Activated CD4-positive, alpha-beta memory T cell treated with anti-CD3 and anti-CD28 coated beads for 36 hours (primary cell): ENCODE measurements at regions not wholly inside any gene's neighbourhood (a gene's known extent, or its start where the extent isn't known, plus 50 kb on each side); places are given as distances from the start of the nearest gene placed in this dataset.
"Not testable (repeated sequence)": the region's sequence is repeated elsewhere in the genome, so short reads cannot be mapped to it uniquely, and the experiment has no call there.

Experiments used
- CTCF ChIA-PET: fragments of 350-600 bp; sonication (Branson Sonifier 250); formaldehyde crosslinking; loops from one replicate; lab custom pipeline; 2021; ENCODE audit warnings: antibody characterized with exemption, inconsistent platforms; lab: Charles Lee
- POLR2A ChIA-PET: fragments of 350-600 bp; sonication (Branson Sonifier 250); formaldehyde crosslinking; loops from one replicate; lab custom pipeline; 2021; ENCODE audit warnings: antibody characterized with exemption; lab: Charles Lee
- DNase-seq: peaks from one replicate; pipeline ENCODE4 v3.0.0-alpha.2; 2020
- H3K27ac Mint-ChIP-seq: one replicate; pipeline ENCODE4 v1.8.0; 2021; ENCODE audit warnings: mixed read lengths
- H3K27me3 Mint-ChIP-seq: one replicate; pipeline ENCODE4 v1.8.0; 2021; ENCODE audit warnings: mixed read lengths
- H3K36me3 Mint-ChIP-seq: one replicate; pipeline ENCODE4 v1.8.0; 2021; ENCODE audit warnings: mixed read lengths
- H3K4me1 Mint-ChIP-seq: one replicate; pipeline ENCODE4 v1.8.0; 2021; ENCODE audit warnings: low read depth, mixed read lengths
- H3K4me3 Mint-ChIP-seq: one replicate; pipeline ENCODE4 v1.8.0; 2021; ENCODE audit warnings: mild to moderate bottlenecking, mixed read lengths
- H3K9me3 Mint-ChIP-seq: one replicate; pipeline ENCODE4 v1.8.0; 2021; ENCODE audit warnings: mixed read lengths
- intact Hi-C: fragments of 100-400 bp; cut with micrococcal nuclease; formaldehyde crosslinking; loops from one replicate; pipeline ENCODE4 v1.15.1; 2023

DNA sequence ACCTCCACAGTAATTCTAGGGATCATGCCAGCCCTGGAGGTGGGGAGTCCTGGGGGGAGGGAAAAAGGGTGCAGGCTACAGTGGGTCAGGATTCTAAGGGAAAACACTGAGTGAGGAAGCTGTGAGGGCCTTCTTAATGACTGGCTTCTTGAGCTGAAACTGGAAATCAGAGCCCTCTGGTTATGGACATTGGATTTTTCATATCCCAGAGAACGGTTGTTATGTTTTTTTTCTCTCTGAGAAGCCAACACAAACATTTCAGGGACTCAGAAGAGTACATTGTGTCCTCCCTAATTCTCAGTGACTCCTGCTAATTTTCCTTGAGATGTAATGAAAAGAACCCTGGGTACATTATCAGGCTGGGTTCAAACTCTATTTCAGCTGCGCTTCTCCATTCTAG, 162.4 kb upstream of the PRDX4 start:
- intact Hi-C loops = no loop called here
- H3K4me1 Mint-ChIP-seq = no peaks in the 10 kb centered on the region
- no peak for DNase-seq
- no peak overlapping the region for H3K4me3 Mint-ChIP-seq
- ChIA-PET CTCF (no interaction called here), POLR2A (no interaction called here)
- no peak overlapping the region for H3K27ac Mint-ChIP-seq
- H3K36me3 Mint-ChIP-seq = no peaks in the 10 kb centered on the region
- no peaks in the 10 kb centered on the region for H3K27me3 Mint-ChIP-seq
- H3K9me3 Mint-ChIP-seq = peaks cover 5% of the 10 kb centered on the region

DNA sequence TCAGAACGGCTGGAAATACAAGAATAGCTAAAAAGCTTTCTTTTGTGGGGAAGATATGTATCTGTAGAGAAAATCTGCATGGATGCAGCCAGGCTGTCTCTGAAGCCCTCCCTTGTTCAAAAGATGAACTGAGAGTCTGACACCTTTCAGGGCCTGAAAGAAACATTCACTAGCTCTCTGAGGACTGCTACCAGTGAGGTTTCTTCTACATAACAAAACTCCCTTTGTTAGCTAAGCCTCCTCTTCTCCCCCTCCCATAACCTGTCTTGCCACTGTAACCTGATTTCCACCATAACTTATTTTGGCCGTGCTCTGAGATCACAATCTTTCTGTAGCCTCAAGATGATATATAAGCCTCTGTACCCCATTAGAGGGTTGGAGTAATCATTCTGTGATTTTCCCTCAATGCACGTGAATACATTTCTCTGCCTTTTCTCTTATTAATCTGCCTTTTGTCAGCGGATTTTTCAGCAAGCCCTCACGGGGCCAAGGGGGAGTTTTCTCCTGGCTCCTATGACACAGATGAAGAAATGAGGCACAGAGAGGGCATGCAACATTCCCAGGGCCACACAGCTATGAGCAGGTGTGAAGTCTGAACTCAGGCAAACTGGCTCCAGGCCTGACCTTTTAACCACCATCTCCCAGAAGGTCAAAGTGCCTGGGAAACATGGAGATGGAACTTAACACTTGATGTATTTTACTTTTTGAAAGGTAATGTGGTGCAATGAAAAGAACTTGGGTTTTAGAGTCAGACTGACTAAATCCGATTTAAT, 161.6 kb upstream of the PRDX4 start:
- DNase-seq = no peak
- no peaks in the 10 kb centered on the region for H3K27me3 Mint-ChIP-seq
- ChIA-PET POLR2A (no interaction called here), CTCF (no interaction called here)
- intact Hi-C loops = no loop called here
- no peaks in the 10 kb centered on the region for H3K4me1 Mint-ChIP-seq
- no peaks in the 10 kb centered on the region for H3K36me3 Mint-ChIP-seq
- H3K4me3 Mint-ChIP-seq = no peak overlapping the region
- H3K9me3 Mint-ChIP-seq = peaks cover 5% of the 10 kb centered on the region
- H3K27ac Mint-ChIP-seq = no peak overlapping the region

DNA sequence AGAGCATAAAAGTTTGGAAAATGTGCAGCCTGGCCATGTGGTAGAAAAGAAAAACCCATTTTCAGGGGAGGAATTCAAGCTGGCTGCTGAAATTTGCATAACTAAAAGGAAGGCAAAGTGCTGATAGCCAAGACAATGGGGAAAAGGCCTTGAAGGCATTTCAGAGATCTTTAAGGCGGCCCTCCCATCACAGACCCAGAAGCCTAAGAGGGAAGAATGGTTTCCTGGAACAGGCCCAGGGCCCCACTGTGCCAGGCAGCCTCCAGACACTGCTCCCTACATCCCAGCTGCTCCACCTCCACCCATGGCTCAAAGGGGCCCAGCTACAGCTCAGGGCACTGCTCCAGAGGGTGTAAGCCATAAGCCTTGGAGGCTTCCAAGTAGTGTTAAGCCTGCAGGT, 158.0 kb upstream of the PRDX4 start:
- POLR2A ChIA-PET = no interaction called here
- intact Hi-C loops = no loop called here
- H3K27ac Mint-ChIP-seq = no peak overlapping the region
- H3K27me3 Mint-ChIP-seq = no peaks in the 10 kb centered on the region
- no peak for DNase-seq
- H3K4me1 Mint-ChIP-seq = no peaks in the 10 kb centered on the region
- H3K36me3 Mint-ChIP-seq = no peaks in the 10 kb centered on the region
- no peak overlapping the region for H3K4me3 Mint-ChIP-seq
- CTCF ChIA-PET = no interaction called here
- H3K9me3 Mint-ChIP-seq = peaks cover 5% of the 10 kb centered on the region

DNA sequence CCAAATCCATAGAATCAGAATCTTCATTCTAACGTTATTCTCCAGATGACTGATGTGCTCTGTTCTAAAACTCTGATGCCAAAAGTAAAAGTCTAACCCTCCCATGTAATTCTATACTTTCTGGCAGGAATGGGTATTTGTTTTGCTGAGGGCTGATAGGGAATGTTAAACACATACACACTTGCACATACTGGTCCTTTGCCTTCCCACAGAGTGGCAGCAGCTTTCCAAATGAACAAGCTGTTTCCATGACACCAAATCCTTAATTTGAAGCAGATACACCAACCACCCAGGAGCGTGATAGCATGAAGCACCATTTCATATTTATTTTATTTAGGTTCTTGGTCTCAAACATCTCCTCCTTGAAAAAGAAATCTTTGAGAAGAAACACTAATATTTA, 155.5 kb upstream of the PRDX4 start:
- intact Hi-C loops = no loop called here
- Mint-ChIP-seq H3K27me3 (no peaks in the 10 kb centered on the region), H3K4me1 (no peaks in the 10 kb centered on the region), H3K9me3 (peaks cover 5% of the 10 kb centered on the region), H3K4me3 (no peak overlapping the region), H3K27ac (no peak overlapping the region), H3K36me3 (no peaks in the 10 kb centered on the region)
- ChIA-PET POLR2A (no interaction called here), CTCF (no interaction called here)
- no peak for DNase-seq

DNA sequence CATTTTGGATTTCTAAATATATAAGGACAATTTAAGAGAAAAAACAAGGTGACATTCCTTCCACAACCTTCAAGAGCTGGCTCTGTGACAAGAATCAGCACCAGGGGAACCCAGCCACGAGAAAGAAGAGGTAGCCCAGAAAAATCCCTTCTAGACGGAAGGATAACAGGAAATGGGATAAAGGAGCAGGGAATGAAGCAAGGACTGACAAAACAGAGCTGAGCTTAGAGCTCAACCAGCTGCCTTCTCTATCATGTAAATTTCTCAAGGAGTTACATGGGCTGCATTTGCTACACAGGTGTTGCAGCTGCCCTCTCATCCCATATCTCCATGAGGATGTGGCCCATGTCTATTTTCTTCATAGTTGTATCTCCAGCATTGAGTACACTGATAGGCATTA, 154.2 kb upstream of the PRDX4 start:
- Mint-ChIP-seq H3K9me3 (peaks cover 5% of the 10 kb centered on the region), H3K27ac (no peak overlapping the region), H3K36me3 (no peaks in the 10 kb centered on the region), H3K4me1 (no peaks in the 10 kb centered on the region), H3K27me3 (no peaks in the 10 kb centered on the region), H3K4me3 (no peak overlapping the region)
- CTCF ChIA-PET = no interaction called here
- no peak for DNase-seq
- intact Hi-C loops = no loop called here
- POLR2A ChIA-PET = no interaction called here

DNA sequence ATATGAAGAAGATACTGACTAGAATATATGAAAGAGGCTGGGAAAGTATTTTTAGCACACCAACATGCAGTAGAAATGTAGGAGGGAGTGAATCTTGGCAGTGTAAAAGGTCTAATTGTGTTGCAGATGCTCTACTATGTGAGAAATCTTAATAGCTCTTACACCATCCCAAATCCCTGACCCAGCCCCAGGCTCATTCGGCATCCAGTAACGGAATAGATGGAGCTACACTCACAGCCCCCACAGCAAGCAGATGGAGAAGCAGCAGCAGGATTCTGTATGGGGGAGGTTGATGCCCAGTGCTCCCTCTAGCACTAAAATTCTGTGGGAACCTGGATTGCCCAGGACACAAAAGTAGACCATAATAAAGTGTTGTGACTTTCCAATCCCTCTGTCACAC, 153.2 kb upstream of the PRDX4 start:
- no peak for DNase-seq
- no peaks in the 10 kb centered on the region for H3K27me3 Mint-ChIP-seq

DNA sequence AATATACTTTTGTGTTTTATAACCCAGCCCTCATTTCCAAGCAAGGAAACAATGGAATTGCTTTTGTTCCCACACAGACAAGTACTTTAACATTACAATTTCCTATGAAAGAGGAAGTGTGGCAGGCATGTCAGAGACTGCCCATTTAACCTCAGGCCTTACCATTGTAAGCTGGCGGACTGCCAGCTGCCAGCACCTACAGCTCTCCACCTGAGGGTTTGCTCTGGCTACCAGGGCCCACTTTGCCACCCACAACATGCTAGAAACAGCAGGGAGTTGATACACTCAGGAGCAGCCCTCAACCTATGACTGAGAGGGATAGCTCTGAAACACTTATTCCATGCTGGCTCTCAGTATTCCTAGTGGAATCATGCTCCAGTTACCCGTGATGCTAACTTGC, 152.3 kb upstream of the PRDX4 start:
- intact Hi-C loops = no loop called here
- H3K27ac Mint-ChIP-seq = no peak overlapping the region
- H3K9me3 Mint-ChIP-seq = no peaks in the 10 kb centered on the region
- no peak overlapping the region for H3K4me3 Mint-ChIP-seq
- no peaks in the 10 kb centered on the region for H3K36me3 Mint-ChIP-seq
- no peaks in the 10 kb centered on the region for H3K27me3 Mint-ChIP-seq
- no peak for DNase-seq
- H3K4me1 Mint-ChIP-seq = no peaks in the 10 kb centered on the region
- ChIA-PET POLR2A (no interaction called here), CTCF (no interaction called here)

More for the DNA sequence above, 153.2 kb upstream of the PRDX4 start:
- CTCF ChIA-PET = no interaction called here
- intact Hi-C loops = no loop called here
- POLR2A ChIA-PET = no interaction called here
- Mint-ChIP-seq H3K36me3 (no peaks in the 10 kb centered on the region), H3K9me3 (peaks cover under 1% of the 10 kb centered on the region), H3K4me1 (no peaks in the 10 kb centered on the region), H3K4me3 (no peak overlapping the region), H3K27ac (no peak overlapping the region)

DNA sequence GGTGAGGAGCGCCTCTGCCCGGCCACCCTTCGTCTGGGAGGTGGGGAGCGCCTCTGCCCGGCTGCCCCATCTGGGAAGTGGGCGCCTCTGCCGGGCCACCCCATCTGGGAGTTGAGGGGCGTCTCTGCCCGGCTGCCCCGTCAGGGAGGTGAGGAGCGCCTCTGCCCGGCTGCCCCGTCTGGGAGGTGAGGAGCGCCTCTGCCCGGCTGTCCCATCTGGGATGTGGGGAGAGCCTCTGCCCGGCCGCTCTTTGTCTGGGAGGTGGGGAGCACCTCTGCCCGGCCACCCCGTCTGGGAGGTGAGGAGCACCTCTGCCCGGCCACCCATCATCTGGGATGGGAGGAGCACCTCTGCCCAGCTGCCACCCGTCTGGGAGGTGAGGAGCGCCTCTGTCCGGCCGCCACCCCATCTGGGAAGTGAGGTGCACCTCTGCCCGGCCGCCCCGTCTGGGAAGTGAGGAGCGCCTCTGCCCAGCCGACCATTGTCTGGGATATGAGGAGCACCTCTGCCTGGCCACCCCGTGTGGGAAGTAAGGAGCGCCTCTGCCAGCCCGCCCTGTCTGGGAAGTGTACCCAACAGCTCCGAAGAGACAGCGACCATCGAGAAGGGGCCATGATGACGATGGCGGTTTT, 144.2 kb upstream of the PRDX4 start:
- POLR2A ChIA-PET, H3K36me3 Mint-ChIP-seq, DNase-seq, intact Hi-C loops, H3K4me3 Mint-ChIP-seq, H3K27ac Mint-ChIP-seq, H3K27me3 Mint-ChIP-seq, H3K9me3 Mint-ChIP-seq, H3K4me1 Mint-ChIP-seq, CTCF ChIA-PET: not testable (repeated sequence)

DNA sequence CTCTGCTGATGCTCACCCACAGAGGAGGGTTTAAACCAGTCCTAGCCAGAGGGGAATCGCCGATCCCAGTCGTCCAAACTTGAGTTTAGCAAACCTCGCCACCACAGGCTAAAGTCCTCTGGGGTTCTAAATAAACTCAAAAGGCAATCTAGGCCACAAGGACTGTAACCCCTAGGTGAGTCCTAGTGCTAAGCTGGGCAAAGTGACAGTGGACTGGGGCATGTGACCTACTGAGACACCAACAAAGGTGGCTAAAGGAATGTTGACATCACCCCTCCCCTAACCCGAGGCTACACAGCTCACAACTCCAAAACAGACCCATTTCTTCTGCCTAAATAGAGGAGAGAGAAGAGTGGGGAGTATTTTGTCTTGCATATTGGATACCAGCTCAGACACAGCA, 142.8 kb upstream of the PRDX4 start:
- H3K4me1 Mint-ChIP-seq = no peaks in the 10 kb centered on the region
- H3K27me3 Mint-ChIP-seq = no peaks in the 10 kb centered on the region
- no peak for DNase-seq
- no peak overlapping the region for H3K27ac Mint-ChIP-seq
- ChIA-PET CTCF (no interaction called here), POLR2A (no interaction called here)
- no peak overlapping the region for H3K4me3 Mint-ChIP-seq
- no peaks in the 10 kb centered on the region for H3K9me3 Mint-ChIP-seq
- no peaks in the 10 kb centered on the region for H3K36me3 Mint-ChIP-seq
- intact Hi-C loops = no loop called here

DNA sequence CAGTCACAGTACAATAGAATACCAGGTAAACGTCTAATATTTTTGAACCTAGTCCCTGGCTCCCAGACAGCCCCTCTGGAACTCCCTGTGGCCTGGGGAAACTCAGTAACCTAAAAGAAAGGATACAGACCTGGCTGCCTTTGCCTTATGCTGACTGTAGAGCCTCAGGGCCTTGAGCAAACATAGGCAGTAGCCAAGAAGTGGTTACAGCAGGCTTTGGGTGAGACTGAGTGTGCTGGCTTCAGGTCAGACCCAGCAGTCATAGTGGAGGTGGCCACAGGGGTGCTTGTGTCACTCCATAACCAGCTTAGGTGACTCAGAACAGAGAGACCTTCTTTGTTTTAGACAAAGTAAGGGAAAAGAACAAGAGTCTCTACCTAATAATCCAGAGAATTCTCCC, 141.8 kb upstream of the PRDX4 start:
- no peak for DNase-seq
- intact Hi-C loops = no loop called here
- Mint-ChIP-seq H3K27ac (no peak overlapping the region), H3K36me3 (no peaks in the 10 kb centered on the region), H3K27me3 (no peaks in the 10 kb centered on the region), H3K4me1 (no peaks in the 10 kb centered on the region), H3K9me3 (no peaks in the 10 kb centered on the region), H3K4me3 (no peak overlapping the region)
- ChIA-PET POLR2A (no interaction called here), CTCF (no interaction called here)

DNA sequence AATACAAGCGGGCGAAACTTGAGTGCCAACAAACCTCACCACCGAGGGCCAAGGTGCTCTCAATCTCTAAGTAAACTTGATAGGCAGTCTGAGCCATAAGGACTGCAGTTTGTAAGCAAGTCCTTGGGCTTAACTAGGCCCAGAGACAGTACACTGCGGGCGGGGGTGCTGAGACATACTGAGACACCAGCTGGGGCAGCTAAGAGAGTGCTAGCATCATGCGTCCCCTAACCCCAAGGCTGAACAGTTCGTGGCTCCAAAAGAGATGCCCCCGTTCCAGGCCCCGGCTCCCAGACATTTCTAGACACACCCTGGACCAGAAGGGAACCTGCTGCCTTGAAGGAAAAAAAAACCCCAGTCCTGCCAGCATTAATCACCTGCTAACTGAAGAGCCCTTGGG, 126.8 kb upstream of the PRDX4 start:
- Mint-ChIP-seq H3K4me1 (no peaks in the 10 kb centered on the region), H3K4me3 (no peak overlapping the region), H3K36me3 (no peaks in the 10 kb centered on the region), H3K27me3 (peaks cover 4% of the 10 kb centered on the region), H3K9me3 (no peaks in the 10 kb centered on the region), H3K27ac (no peak overlapping the region)
- intact Hi-C loops = no loop called here
- ChIA-PET POLR2A (no interaction called here), CTCF (no interaction called here)
- DNase-seq = no peak

DNA sequence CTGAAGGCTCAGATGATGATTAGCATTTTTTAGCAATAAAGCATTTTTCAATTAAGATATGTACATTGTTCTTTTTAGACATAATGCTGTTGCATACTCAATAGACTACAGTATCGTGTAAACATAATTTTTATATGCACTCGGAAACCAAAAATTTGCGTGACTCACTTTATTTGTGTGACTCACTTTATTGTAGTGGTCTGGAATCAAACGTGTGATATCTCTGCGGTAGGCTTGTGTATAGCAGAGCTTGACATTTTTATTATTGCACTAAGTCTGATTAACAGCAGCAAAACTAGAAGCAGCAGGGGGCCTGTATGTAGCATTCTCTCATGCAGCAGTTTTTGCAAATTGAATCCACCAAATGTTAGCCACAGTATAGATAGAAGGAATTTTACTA, 119.1 kb upstream of the PRDX4 start:
- no peaks in the 10 kb centered on the region for H3K36me3 Mint-ChIP-seq
- no peak overlapping the region for H3K4me3 Mint-ChIP-seq
- ChIA-PET POLR2A (no interaction called here), CTCF (no interaction called here)
- no peak for DNase-seq
- H3K9me3 Mint-ChIP-seq = no peaks in the 10 kb centered on the region
- peaks cover 1% of the 10 kb centered on the region for H3K27me3 Mint-ChIP-seq
- no peak overlapping the region for H3K27ac Mint-ChIP-seq
- intact Hi-C loops = no loop called here
- H3K4me1 Mint-ChIP-seq = no peaks in the 10 kb centered on the region

DNA sequence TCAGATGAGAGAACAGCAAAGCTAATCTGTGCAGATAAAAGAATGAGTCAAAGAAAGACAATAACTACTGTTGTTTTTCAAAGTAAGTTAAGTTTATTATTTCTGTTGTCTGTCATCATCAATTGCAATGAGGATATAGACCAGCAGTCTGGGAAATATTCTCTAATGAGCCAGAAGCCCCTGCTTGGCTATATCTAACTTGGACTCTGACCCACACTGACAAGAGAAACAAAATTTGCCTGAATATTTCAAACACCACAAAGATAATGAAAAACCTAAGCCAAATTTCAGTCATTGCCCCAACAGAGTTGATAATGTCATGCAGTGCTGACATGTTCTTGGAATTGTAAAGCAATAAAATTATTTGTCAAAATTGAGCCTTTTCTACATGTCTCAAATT, 115.0 kb upstream of the PRDX4 start:
- no peak overlapping the region for H3K4me3 Mint-ChIP-seq
- H3K36me3 Mint-ChIP-seq = no peaks in the 10 kb centered on the region
- H3K4me1 Mint-ChIP-seq = no peaks in the 10 kb centered on the region
- peaks cover 1% of the 10 kb centered on the region for H3K27me3 Mint-ChIP-seq
- peaks cover 11% of the 10 kb centered on the region for H3K9me3 Mint-ChIP-seq
- CTCF ChIA-PET = no interaction called here
- POLR2A ChIA-PET = no interaction called here
- intact Hi-C loops = no loop called here
- H3K27ac Mint-ChIP-seq = no peak overlapping the region
- no peak for DNase-seq
